A549 (cell line): ENCODE measurements at regions not wholly inside any gene's neighbourhood (a gene's known extent, or its start where the extent isn't known, plus 50 kb on each side); places are given as distances from the start of the nearest gene placed in this dataset.

ENCODE experiments used
- CEBPB ChIP-seq, 2 experiments: fragments of >200 bp in 1 of 2; sonication (Bioruptor Twin) in 1 of 2; formaldehyde crosslinking in 1 of 2; IDR thresholded peaks; 2 replicates each; pipeline ENCODE4 v1.6.1; 2012 to 2016
- CTCF ChIP-seq: fragments of >200 bp; sonication (Bioruptor Twin); formaldehyde crosslinking; IDR thresholded peaks from 3 replicates; pipeline ENCODE4 v1.5.1; 2016
- EP300 ChIP-seq, 2 experiments: fragments of >200 bp; sonication (Bioruptor Twin); formaldehyde crosslinking; IDR thresholded peaks; 2 replicates in 1 of 2; 3 replicates in 1 of 2; pipeline ENCODE4 v1.6.1; 2016 to 2017
- FOSL2 ChIP-seq, 2 experiments: fragments of 450-650 bp in 1 of 2; fragments of >200 bp in 1 of 2; sonication (Bioruptor Twin) in 1 of 2; formaldehyde crosslinking; IDR thresholded peaks; 2 replicates each; pipeline versions ENCODE4 v1.5.0 to v1.6.1; 2016 to 2020; ENCODE audit warnings: mild to moderate bottlenecking in 1 of 2, moderate library complexity in 1 of 2
- HOXA7 ChIP-seq: fragments of 250-450 bp; sonication (Bioruptor Pico); IDR thresholded peaks from 2 replicates; pipeline ENCODE4 v1.5.0; 2020; ENCODE audit warnings: mild to moderate bottlenecking, moderate library complexity
- NR3C1 ChIP-seq: fragments of >200 bp; sonication (Bioruptor Twin); formaldehyde crosslinking; IDR thresholded peaks from 3 replicates; pipeline ENCODE4 v1.6.1; 2017
- PBX3 ChIP-seq: IDR thresholded peaks from 2 replicates; pipeline ENCODE4 v1.6.1; 2012
- POLR2A ChIP-seq: IDR thresholded peaks from 2 replicates; pipeline ENCODE4 v1.6.1; 2012; ENCODE audit warnings: mild to moderate bottlenecking, low read length
- RCOR1 ChIP-seq: fragments of 150-350 bp; IDR thresholded peaks from 2 replicates; pipeline ENCODE4 v1.6.1; 2014; ENCODE audit warnings: antibody characterized with exemption, low read length, low read depth
- REST ChIP-seq: fragments of 200-600 bp; sonication (generic); IDR thresholded peaks from 2 replicates; pipeline ENCODE4 v1.6.1; 2016; ENCODE audit warnings: antibody characterized with exemption, mild to moderate bottlenecking, moderate library complexity
- RFX5 ChIP-seq: fragments of 450-650 bp; IDR thresholded peaks from 2 replicates; pipeline ENCODE4 v1.7.1; 2014; ENCODE audit warnings: antibody characterized with exemption, mild to moderate bottlenecking, moderate library complexity
- SREBF2 ChIP-seq: fragments of 450-650 bp; IDR thresholded peaks from 2 replicates; pipeline ENCODE4 v1.6.1; 2014; ENCODE audit warnings: mild to moderate bottlenecking, moderate library complexity
- ZFP36 ChIP-seq: fragments of 450-650 bp; IDR thresholded peaks from 2 replicates; pipeline ENCODE4 v1.6.1; 2014; ENCODE audit warnings: borderline replicate concordance; ENCODE audit not compliant: partially characterized antibody

- TF ChIP-seq POLR2A (no peak), REST (no peak), CTCF (no peak), PBX3 (no peak), EP300 (IDR thresholded peaks at IDR 0.05) (no peak), RFX5 (no peak), CEBPB (IDR thresholded peaks at IDR 0.05) (no peak), NR3C1 (no peak), ZFP36 (no peak), HOXA7 (CRISPR knock-in tag) (no peak), RCOR1 (no peak), FOSL2 (IDR thresholded peaks at IDR 0.05) (no peak), FOSL2 (CRISPR knock-in tag; IDR thresholded peaks at IDR 0.05) (no peak), SREBF2 (no peak)
Observed at GRCh38 chr4:149911354-149911753, 95.7 kb upstream of the IQCM start.
